Gastrocnemius medialis (tissue), 4 donors: ENCODE measurements at regions not wholly inside any gene's neighbourhood (a gene's known extent, or its start where the extent isn't known, plus 50 kb on each side); places are given as distances from the start of the nearest gene placed in this dataset.

ENCODE experiments used
- CTCF ChIP-seq, 5 experiments: fragments of 450-650 bp in 3 of 5; fragments of 200-600 bp in 2 of 5; sonication (generic) in 2 of 5; IDR thresholded peaks in 4 of 5; conservative IDR thresholded peaks in 1 of 5; 1 replicate in 4 of 5; 2 replicates in 1 of 5; pipeline ENCODE4 v1.5.1; 2016 to 2019; ENCODE audit warnings: antibody characterized with exemption in 5 of 5, mild to moderate bottlenecking in 3 of 5, moderate library complexity in 3 of 5
- POLR2A ChIP-seq, 2 donors: fragments of 450-650 bp; IDR thresholded peaks; one replicate each; pipeline ENCODE4 v1.6.1; 2017; ENCODE audit warnings: antibody characterized with exemption in 2 of 2, mild to moderate bottlenecking in 2 of 2, moderate library complexity in 2 of 2

- no peak for TF ChIP-seq POLR2A (IDR thresholded peaks at IDR 0.05)
- TF ChIP-seq CTCF (IDR thresholded peaks at IDR 0.05 in 4 of 5, conservative IDR thresholded peaks at IDR 0.05 in 1 of 5): no peak
Measured at GRCh38 chr10:43852149-43852548, 203.5 kb upstream of the ZNF32 start.
